HG03575 (cell line): ENCODE measurements at regions not wholly inside any gene's neighbourhood (a gene's known extent, or its start where the extent isn't known, plus 50 kb on each side); places are given as distances from the start of the nearest gene placed in this dataset.

Source experiments
- ATAC-seq: cut with Tn5 transposase; IDR thresholded peaks from one replicate; pipeline ENCODE4 v1.9.1; 2021; ENCODE audit not compliant: unreplicated experiment, insufficient number of reproducible peaks, low FRiP score; ENCODE audit errors: extremely low read depth

DNA sequence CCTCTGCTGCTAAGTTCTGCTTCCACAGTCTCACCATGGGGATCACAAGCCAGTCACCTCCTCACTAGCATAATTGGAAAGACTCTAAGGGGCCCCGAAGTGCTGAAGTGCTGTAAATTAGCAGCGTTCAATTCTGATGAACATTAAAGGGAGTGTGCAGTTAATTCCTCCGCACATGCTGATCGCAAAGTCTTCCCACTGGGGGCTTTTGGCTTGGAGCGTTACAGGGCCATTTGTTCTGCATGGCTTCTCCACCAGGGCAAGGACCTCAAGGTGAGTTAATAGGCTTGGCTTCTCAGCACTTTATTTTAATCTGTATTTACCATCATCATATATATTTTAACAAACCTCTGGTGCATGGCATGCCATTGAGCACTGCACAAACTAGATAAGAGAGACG is 216.3 kb upstream of the PARD3B start:
- no peak for ATAC-seq

DNA sequence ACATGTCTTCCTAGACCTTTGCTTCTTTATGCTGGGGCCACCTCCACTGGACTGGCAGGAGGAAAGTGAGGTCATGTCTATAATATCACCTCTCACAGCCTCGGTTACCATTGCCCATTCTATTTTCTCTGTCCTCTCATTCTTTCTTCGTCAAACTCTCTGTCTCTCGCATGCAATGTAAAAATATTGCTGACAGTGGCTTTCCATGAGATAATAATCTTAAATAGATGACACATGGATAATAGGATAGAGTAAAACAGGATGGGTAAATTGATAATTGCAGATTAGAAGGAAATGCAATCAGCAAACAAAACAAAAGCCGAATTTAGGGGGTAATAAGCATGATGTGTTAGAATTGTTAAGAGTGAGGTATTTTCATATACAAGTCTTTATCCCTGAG is 215.7 kb upstream of the PARD3B start:
- ATAC-seq: no peak

DNA sequence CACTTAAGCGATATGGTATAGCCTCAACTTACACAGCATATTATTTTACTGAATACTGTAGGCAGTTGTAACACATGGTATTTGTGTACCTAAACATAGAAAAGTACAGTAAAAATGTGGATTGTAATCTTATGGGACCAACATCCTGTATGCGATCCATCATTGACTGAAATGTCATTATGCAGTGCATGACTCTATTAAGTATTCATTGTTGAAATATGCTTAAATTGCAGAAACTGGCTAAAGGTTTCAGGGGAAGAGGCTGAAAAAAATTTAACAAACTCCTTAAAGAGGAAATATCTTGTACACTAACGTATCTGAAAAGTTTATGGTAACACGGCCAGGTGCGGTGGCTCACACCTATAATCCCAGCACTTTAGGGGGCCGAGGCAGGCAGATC is 214.1 kb upstream of the PARD3B start:
- ATAC-seq: no peak

DNA sequence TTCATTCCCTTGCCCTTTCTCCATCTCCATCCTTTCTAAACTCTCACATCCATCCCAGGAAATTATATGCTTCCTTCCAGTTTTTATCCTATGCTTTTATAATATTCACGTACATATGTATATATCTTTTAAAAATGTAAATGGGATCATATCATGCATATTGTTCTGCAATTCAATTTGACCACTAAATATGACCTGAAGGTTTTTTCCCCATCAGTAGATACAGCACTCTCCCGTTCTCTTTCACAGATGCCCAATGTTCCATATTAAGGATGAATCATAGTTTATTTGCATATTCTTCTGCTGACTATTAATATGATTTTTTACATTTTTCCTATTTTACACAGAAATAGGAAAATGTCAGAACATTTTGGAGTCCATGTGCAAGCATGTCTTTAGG is 213.3 kb upstream of the PARD3B start:
- ATAC-seq: no peak

DNA sequence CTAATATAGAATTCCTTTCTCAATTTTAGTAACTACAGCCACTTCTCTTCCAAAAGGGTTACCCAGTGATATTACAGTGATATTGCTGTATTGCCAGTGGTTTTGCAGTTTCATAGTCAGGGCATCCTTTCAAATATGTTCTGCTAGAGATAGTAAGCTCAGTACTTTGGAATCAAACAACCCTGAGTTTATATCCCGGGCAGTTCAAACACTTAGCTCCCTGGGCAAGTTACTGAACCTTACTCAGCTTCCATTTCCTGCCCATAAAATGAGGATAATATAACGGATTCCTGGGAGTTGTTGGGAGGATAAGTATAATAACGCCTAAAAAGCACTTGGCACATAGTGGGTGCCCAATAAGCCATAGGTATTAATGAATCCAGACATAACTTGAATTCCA is 212.6 kb upstream of the PARD3B start:
- no peak for ATAC-seq

DNA sequence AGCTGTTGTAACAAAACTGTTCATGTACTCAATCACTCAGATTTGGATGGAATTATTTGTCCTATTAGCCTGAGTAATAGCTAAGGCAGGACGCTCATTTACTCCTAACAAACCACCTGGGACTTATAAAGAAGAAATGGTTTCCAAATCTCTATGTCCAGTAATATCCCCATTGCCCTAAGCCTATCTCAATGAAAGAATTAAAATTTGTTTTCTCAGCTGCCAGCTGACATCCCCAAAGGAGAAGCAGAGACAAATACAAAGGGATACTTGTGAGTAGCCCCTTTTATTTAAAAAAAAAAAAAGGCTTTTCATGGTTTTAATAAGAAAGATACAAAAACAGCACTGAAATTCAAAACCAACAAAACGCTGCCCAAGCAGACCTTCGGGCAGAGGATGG is 211.4 kb upstream of the PARD3B start:
- ATAC-seq: no peak

DNA sequence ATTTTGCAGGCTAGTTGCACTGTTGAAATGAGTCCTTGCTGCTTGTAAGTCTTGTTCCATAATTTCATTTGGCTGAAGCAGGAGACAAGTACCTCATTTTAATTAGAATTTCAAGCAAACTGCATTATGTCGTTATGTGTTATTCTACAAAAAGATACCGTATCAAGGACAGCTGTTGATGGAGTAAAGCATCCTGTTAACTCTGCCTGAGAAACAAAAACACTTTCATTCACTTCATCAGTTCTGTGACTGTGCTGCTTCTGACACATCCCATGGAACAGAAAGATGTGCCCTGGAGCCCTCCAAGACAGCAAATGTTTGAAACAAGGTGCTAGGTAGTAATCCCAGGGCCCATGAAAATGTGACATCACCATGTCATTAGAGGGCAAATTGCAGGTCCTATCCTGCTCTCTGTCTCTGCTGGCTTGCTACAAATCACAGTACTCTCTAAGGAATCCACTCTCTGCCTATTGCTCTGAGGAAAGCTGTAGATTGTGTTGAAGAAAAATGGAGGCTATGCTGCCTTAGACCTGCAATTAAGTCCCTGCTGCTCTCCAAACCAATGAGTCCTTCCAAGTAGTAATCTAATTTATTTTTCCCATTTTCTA is 209.7 kb upstream of the PARD3B start:
- no peak for ATAC-seq

DNA sequence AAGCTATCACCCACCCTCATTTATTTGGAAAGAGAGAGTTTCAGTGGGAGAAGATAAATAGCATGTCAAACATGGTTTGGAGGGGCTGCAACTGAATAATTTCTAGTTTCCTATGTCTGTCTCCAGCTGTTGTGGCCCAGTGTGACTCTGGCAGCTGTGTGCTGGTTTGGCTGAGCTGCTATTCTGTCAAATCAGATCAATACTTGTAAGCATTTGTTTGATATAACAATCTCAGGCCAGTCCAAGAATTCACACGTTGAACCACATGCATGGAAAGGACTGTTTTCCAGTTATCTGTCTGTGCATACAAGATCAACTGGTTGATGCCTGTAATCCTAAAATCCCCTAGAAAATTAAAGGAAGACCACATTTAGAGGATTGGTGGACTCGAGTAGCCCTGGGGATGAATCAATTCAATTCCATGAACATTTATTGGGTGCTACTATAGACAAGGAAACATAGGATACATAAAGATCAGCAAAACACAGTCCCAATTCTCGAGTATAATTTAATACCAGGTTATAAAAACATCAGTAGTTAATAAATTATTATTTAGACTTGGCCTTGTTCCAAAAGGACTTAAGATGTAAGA is 209.0 kb upstream of the PARD3B start:
- no peak for ATAC-seq

DNA sequence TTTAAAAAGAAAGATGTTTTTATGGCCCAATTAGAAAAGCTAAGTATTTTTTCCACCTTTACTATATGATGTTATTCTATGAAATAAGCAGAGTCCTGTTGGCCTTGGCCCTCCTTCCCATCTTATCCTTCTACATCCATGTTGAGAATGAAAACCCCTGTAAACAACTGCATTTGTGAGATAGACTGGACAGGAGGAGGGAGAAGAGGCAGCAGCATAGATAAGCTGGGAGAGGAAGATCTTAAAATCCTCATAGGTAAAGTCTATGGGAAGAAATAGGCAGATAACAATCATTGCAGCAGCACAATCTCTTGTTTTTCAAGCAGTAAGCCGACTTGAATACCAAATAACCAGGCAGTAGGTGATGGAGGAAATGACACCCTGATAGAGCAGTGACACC is 207.6 kb upstream of the PARD3B start:
- no peak for ATAC-seq

DNA sequence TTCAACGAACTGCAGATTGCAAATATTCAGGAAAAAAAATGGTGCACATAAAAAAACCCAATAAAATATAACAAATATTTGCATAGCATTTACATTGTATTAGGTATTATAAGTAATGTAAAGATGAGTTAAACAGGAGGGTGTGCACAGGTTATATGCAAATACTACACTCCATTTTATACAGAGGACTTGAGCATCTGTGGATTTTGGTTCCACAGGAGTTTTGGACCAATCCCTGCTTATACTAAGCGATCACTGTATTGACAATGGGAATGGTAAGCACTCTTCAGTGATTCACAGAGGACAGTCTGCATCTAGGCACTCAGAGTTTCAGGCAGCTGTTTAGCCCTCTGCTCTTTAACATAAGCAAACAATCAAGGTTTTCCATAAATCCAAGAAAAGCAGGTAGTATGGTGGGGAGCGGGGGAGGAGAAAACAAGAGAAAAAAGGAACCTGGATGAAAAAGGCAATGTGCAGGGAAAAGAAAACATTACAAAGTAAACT is 206.0 kb upstream of the PARD3B start:
- no peak for ATAC-seq

DNA sequence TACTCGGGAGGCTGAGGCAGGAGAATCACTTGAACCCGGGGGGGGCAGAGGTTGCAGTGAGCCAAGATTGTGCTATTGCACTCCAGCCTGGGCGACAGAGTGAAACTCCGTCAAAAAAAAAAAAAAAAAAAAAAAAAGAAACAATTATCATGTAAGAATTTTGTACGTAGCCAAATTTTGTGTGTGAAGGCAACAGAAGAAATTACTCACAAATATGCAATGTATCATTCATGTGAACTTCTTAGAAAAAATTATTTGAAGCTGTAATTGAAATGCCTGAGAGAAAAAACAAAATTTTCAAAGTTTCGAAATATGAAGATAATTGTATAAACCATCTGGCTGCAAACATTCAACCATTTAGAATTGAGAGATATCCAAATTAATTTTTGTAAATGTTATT is 204.8 kb upstream of the PARD3B start:
- ATAC-seq: no peak

DNA sequence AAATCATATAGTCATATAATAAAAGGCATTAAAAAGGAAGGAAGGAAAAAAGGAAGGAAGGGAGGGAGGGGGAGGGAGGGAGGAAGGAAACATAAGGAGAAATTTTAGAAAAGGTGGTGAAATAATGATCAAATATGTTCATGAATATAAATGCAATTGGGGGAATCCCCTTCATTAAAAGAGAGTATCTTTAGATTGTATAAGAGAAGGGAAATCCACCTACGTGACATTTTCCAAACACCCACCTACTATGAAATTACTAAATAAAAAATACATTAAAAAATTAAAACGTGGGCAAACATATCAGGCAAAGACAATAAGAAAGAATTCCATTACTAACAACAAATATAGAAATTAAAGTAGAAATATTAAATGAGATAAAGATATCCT is 203.4 kb upstream of the PARD3B start:
- no peak for ATAC-seq

DNA sequence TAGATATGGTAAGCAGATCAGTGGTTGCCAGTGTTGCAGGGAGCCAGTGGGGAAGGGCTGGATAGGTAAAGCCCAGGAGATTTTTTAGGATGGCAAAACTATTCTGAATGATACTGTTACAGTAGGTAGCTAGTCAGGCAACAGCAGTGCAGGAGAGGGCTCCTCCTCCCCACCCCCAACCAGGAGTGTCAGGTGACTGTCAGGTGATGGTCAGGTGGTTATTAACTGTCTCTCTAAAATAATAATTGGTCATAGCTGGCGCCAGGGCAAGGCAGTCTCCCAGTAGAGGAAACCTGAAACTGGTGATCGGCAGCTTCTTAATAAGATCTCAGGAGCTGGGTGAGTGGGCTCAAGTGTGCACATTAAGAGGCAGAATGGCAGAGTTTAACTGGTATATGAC is 201.6 kb upstream of the PARD3B start:
- no peak for ATAC-seq

DNA sequence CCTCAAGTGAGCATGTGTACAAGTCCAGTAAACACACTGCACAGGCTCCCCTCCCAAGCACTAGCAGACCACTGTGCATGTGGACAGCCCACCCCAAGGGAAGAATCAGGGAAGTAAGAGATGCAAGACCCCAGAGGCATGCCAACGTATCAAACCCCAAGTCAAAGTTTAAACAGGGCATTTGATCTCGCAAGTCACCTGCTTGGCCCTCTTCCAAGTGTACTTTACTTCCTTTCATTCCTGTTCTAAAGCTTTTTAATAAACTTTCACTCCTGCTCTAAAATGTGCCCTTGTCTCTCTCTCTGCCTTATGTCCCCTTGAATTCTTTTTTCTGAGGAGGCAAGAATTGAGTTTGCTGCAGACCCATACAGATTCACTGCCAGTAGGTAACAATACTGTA is 201.2 kb upstream of the PARD3B start:
- no peak for ATAC-seq

DNA sequence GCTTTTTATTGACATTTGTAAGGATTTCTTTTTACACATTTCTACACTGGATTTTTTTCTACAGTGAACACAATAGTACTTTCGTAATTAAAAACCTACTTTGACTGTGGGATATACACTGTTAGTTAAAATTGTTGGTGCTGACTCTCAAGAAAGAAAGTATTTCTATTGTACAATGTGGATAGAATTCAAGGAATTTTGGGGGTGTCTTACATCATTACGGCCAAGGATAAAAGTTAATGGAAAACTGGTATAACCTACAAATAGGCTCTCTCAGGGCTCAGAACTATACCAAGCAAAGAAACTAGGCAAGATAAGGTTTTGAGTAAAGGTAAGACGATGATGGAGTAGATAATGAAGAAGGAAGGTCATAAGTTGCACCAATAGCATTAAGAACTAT is 198.4 kb upstream of the PARD3B start:
- no peak for ATAC-seq

DNA sequence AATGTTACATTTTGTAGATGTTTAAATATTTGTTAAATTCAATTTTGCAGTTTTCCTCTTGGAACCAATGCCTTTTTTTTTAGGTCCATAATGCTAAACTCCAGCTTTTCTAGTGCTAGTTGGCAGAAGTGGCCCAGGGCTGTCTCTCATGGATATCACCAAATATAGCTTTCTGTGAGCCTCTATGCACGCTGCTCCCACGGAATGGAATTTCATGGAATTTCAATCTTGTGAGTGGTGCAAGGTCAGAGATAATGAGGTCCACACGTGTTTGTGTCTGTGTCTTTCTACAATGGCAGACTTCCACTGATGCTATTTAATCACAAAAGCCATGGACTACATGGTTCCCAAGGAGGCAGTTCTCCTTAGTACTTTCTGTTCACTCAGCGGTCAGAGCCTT is 191.5 kb upstream of the PARD3B start:
- ATAC-seq: no peak

DNA sequence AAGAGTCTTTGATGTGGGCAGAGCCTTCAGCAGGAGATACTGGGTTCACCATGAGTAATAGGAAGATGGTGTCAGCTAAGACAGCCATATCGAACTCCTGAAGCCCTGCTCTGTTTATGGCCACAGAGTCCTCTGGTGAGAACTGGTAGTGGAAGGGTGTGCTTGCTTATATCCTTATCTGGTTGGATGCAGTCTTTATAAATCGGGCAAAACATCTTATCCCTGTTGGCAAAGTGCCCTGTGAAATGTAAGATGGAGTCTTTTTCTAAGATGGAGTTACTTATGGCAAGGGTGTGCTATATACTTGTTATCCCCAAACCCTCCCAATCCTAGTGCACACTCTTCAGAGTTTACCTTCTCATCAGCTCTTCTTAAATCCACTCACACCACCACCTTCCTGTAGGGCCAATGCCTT is 190.8 kb upstream of the PARD3B start:
- no peak for ATAC-seq

DNA sequence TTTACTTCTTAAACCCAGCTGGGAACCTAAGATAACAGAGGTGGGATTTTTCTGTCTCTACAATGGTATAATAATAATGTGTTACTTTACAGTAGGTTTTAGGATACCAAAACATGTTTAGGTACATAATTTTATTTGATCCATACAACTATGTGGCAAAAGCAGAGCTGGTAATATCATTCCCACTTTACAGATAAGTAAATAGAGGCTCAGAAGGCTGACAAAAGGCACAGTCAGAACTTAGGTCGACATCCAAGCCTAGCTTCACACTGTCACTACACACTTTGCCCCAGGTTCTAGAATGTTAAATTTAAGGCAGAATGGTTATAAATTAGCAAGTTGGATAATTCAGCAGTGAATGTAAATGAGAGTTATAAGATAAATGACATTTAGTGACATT is 189.6 kb upstream of the PARD3B start:
- ATAC-seq: no peak

DNA sequence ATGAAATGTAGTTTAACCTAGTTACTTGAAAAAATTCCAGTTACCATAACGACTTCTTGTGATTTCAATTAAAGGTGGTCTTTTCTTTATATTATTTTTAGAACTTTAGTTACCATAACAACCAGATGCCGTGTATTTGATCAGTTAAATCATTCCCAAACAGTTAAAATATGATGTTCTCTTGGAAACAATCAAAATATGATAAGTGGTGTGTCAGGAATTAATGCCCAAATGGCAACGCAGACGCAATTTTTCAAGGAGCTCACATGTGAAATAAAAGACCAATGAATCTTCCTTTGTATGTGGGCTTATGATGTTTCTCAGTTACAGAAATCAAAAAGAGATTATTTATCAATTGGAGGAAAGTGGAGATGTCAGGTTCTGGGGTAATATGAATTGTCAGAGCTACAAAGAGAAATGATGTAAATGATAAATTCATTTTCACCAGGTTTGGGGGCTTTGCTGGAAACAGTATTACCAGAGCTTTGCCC is 189.1 kb upstream of the PARD3B start:
- no peak for ATAC-seq

DNA sequence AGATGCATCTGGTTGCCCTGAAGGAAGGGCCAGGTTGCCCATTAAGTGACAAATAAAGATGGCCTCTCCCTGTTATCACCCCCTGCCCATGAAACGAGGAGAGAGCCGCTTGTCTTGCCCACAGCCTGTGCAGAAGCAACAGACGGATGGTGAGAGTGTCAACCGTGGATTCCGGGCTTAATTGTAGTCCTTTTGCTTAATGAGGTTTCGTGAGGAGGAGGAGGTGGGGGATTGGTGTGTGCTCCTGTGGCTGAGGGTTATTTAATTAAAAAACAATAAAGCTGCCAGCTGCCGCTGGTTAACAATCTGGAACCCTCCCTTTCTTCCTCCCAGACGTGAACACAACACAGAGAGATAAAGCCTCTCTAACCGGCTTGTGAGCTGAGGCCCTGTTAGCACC is 188.0 kb upstream of the PARD3B start:
- ATAC-seq: no peak

DNA sequence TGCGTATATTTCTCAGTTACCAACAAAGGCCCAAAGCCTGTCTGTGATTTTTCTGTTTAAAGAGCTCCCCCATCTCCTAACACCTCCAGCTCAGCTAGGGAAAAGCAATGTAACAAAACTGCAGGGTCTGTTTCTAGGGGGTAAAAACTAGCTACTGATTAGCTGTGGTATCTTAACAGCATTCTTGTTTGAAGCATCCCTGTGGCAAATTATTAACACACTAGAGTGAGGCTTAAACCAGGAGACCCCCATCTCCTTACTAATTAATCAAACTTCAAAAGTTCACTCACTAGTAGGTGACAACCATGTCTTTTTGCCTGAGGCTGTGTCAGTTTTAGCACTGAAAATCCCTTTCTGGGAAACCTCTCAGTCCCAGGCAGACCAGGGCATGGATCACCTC is 186.2 kb upstream of the PARD3B start:
- no peak for ATAC-seq
